Mammary epithelial cell (primary cell): ENCODE measurements at regions not wholly inside any gene's neighbourhood (a gene's known extent, or its start where the extent isn't known, plus 50 kb on each side); places are given as distances from the start of the nearest gene placed in this dataset.

ENCODE experiments used
- CTCF ChIP-seq, 2 donors: IDR thresholded peaks in 1 of 2; conservative IDR thresholded peaks in 1 of 2; 2 replicates each; pipeline ENCODE4 v1.5.1; 2011 to 2012; ENCODE audit warnings: inconsistent platforms in 2 of 2, low read length in 2 of 2, mild to moderate bottlenecking in 2 of 2, control low read depth in 1 of 2, low read depth in 1 of 2; ENCODE audit not compliant: insufficient read depth in 1 of 2; ENCODE audit errors: extremely low read depth in 1 of 2
- EZH2 ChIP-seq: IDR thresholded peaks from 2 replicates; pipeline ENCODE4 v1.6.1; 2012; ENCODE audit warnings: low read length, inconsistent platforms, borderline replicate concordance

GRCh38 chr2:194926873-194927272 is 730.2 kb upstream of the SLC39A10 start:
- TF ChIP-seq CTCF (conservative IDR thresholded peaks at IDR 0.05 in 1 of 2, IDR thresholded peaks at IDR 0.05 in 1 of 2; ENCODE audit: extremely low read depth in 1 of 2, insufficient read depth in 1 of 2, low read depth in 1 of 2, low read length in 2 of 2) (no peak), EZH2 (no peak)
